ENCODE measurements at regions not wholly inside any gene's neighbourhood (a gene's known extent, or its start where the extent isn't known, plus 50 kb on each side); places are given as distances from the start of the nearest gene placed in this dataset.
"Not testable (repeated sequence)": the region's sequence is repeated elsewhere in the genome, so short reads cannot be mapped to it uniquely, and the experiment has no call there.

DNA sequence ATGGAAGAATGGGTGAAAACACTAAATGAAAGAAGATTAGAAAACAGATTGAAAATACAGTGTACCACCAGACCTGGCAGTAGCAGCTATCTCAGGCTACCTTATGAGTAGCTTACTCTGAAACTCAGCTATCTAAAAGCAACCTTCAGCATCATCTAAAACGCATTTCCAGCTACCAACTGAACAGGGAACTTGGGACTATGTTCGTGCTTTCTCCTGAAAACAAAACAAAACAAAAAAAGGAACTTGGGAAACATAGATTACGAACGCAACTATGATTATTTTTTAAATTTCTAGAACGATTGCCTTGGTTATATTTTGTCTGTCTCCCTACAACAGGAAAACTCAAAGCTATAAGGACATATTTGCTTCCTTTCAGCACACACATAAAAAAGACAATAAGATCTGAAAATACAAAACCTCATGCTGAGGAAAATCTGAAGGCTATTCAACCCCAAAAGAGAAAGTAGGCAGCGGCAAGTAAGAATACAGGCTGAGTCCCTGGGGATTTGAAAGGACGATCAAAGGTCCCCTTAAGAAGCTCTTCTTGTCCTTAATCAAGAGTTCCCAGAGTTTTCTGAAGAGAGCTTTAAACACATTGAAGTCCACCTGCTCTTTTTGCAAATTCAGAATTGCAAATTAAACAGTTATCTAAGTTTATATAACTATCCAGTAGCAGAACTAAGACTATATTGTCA, 53.4 kb downstream of the OR2K2 start:
- DNase-seq = no peak

DNA sequence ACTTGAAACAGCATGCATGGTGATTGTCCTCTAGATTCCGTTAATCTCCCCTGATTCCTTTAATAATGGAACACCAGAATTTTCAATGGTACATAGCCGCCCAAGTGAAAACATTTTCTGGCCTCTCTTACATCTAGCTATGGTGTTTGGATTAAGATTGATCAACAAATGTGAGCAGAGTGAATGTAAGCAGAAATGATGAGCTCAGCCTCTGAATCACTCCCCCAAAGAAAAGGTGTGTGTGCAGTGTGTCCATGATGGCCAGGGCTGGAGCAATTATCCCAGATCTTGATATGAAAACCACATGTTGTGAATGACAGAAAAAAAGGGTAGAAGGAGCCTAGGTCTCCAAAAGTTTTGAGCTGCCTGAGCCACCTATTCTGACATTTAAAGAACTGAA, 55.3 kb downstream of the OR2K2 start:
- no peak for DNase-seq

DNA sequence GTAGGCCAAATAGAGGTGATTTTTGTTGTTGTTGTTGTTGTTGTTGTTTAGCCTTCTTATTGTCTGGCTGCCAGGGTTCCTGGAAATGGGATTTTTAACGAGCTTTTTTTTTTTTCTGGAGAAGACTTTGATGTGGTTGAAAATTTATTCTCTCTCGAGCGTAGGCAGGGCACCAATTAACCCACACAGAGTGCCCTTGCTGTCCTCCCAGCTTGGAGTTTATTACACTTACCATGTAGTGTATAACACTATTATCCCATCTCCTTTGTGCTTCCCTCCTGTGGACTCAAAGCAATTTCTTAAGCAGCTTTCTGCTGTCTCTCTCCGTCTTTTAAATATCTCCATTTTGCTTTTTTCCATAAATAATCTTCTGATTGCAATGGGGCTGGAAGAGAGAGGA, 57.4 kb downstream of the OR2K2 start:
- no peak for DNase-seq

DNA sequence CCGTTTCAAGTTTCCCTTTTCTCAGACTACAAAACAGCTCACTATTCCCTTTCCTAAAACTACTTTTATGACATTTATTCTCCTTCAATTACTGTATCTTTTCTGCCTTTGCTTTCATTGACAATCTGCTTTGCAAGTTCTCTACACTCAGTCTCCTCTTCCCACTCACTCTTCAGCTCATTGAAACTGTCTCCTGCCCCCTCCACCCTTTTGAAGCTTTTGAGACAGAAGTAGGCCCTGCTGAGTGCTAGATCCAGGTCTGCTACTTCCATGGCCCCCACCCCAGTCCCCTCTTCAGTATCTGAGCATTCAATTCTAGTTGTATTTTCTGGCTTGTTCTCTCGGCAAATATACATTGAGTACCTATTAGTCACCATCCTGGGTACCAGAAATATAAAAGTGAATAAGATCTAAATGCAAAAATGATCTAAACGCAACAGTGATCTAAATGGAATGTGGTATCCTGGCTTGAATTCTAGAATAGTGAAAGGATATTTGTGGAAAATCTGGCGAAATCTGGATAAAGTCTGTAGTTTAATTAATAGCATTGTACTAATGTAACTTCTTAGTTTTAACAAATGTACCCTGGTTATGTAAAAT, 58.4 kb downstream of the OR2K2 start:
- DNase-seq = no peak

DNA sequence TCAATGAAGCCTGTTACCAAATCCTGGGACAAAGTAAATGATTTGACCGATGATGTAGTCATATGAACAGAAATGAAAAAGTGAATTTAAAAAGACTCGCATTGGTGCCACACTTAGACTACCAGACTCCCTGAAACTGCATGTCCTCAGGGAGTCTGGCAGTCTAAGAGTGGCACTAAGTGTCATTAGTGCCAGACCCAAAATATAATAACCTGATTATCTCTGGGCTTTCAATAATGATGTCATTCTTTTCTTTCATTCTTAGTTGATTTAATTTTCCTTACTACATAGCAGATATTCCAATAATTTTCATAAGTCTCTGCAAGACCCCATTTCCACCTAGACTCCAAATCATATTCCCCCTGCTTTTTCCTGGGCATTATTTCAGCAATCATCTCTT, 59.0 kb downstream of the OR2K2 start:
- DNase-seq = no peak

DNA sequence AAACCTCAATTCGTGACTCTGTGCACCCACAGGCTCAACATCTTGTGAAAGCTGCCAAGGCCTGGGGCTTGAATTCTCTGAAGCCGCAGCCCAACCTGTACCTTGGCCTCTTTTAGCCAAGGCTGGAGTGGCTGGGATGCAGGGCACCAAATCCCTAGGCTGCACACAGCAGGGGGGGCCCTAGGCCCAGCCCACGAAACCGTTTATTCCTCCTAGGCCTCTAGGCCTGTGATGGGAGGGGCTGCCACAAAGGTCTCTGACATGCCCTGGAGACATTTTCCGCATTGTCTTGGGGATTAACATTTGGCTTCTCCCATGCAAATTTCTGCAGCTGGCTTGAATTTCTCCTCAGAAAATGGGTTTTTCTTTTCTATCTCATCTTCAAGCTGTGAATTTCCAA, 64.0 kb downstream of the OR2K2 start:
- not testable (repeated sequence) for DNase-seq

DNA sequence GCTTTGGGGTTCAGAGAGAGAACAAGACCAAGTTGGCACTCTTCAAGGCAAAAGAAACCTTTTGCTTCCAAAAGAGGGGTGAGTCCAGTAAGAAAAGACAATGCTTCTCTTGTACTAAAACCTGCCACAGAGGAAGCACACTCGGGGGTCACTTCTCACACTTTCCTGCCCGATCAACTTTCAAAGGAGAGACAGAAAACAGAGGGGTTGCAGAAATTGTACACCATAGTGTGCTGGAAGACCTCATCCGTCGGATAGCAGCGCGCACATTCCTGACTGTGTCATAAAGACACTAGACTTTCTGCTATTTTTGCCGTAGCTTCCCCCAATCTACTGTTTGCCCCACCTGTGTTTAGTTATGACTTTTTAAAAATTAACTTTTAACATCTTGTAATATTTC, 66.9 kb downstream of the OR2K2 start:
- DNase-seq = no peak

DNA sequence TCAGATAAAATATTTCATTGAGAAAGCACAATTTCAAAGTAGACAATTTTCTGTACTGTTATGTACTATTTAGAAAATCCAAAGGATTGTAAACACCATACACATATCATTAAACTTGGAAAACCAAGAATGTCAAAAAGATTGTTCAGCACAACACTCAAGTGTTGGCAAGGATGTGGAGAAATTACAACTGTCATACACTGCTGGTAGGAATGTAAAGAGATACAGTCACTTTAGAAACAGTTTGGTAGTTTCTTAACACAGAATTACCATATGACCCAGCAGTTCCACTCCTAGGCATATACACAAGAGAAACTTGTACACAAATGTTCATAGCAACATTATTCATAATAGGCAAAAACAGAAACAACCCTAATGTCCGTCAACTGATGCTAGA, 71.2 kb downstream of the OR2K2 start:
- DNase-seq = no peak

DNA sequence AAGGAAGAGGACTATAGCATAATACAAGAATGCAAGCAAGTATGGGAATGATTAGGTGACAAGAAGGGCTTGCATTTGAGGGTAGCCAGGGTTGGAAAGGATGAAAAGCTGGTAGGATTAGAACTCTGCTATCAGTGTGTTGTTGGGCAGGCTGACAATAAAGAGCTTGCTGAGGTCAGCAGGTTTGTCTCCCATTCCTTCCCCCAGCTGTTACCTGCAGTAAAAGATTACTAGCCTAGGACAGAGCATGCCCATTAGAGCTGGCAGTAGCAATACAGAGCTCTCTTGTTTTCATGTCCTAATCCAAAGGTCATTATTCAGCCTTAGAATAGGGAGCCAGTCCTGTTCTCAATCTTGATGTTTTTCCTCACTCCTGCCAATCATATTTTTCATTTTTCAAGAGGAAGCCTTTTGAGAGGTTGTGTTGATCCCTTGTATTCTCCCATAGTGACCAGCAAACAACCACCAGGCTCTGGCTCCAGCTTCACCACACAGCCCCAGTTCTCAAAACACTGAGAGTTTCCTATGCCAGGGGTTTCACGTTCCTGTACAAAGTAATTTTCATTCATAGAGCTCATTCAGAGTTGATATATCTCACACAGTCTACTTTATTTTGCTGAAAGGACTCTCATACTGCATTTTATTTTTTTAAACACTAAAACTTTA, 71.7 kb downstream of the OR2K2 start:
- DNase-seq = no peak

DNA sequence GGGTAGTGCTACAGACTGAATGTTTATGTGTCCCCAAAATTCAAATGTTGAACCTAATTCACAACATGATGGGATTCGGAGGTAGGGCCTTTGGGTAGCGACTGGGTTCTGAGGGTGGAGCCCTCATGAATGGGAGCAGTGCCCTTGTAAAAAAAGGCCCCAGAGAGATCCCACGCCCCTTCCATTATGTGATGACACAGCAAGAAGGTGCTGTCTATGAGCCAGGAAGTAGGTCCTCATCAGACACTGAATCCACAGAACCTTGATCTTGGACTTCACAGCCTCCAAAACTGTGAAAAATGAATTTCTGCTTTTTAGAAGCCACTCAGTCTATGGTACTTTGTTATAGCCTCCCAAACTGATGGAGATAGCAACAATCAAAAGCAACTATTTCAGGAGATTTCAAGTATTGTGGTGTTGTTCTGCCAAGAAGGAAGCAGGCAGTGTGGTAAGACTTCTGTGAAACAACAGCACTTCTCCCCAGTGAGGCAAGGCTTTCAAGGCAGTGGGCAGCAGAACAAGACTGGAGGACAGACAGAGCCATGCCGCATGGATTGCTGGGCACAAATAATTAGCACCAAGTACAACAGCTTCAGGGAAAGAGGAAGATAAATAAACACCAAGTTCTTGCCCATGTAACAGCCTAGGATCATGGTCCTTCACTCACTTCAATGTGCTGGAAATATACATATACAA, 76.1 kb downstream of the OR2K2 start:
- DNase-seq = no peak

DNA sequence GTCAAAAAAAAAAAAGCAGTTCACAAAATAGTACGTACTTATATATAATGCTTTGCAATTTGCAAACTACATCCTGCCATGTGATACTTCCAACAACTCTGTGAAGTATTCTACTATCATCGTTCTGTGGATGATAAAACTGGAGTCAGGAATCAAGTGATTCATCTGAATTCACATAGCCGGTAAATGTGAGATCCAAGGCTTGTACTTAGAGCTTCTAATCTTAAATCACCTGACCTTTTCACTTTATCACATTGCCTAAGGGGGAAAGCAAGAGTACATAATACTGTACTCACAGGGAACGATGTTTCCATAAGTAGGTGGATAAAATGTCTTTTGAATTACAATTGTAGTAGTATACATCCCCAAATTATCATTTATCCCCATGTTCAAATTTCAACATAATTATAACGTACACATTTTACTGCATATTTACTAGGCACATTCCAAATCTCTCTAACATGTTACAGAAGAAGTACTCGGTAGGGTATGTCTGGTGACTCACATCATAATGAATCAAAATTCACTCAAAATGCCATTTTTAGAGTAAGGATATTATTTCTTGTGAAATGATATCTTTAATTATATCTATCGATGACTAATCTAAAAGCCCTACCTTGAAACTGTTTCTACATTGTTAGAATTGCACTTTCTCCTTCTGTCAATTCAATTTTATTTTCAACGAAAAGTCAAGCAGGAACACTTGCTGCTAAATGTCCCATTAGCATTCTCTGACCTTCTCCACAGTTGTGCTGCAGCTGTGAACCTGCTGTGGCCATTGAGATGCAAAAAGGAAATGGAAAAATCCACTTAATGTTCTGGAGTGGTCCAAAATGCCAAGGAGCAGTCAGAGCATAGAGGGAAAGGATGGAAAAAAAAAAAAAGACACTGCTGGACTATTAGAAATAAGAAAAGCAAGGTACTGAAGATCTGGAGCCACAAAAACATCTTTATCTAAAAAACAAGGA, 78.9 kb downstream of the OR2K2 start:
- DNase-seq = peak; percentile 89

DNA sequence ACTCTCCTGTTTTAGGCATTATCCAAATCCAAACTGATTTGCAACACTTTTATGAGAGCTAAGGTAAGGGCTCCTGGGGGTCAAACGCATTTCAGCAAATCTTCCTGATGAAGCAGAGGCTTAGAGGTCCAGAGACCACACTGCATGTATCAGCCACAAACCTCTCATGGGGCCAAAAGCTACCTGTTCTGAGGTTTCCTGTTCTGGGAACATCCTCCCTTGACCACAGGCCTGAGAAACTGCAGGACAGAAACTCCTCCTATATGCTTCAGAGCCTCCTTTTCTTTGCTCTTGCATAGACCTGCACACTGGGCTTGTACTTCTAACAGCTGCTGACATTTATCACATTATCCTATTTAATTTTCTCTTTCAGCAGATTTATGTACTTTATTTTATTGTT, 92.6 kb downstream of the OR2K2 start:
- DNase-seq = no peak

DNA sequence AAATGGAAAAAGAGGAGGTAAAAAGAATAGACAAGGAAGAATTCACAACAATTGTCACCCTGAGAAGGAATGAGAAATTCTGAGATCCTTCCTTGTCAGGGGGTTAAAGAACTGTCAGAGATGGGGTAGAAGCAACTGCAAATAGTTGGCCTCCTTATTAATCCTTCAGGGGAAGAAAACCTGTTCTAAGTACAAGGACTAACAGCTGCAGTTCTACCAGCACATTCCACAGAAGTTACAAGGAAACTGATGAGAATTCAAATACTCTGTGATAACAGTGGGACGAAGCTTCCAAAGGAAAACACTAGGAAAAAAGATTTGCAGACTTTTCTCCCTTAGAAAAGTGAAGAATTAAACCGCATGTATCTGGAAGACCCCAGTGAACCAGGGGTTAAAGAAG, 93.7 kb downstream of the OR2K2 start:
- no peak for DNase-seq

DNA sequence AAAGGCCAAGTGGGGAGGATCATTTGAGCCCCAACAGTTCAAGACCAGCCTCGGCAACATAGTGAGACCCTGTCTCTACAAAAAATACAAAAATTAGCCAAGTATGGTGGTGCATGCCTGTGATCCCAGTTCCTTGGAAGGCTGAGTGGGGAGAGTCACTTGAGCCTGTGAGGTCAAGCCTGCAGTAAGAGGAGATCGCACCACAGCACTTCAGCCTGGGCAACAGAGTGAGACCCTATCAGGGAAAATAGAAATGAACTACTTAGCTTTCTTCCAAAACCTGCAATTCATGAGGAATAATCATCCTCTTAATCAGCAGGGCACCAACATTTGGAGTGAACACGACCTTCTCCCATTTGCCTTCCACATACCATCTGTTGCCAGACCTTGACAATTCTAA, 96.1 kb downstream of the OR2K2 start:
- no peak for DNase-seq

DNA sequence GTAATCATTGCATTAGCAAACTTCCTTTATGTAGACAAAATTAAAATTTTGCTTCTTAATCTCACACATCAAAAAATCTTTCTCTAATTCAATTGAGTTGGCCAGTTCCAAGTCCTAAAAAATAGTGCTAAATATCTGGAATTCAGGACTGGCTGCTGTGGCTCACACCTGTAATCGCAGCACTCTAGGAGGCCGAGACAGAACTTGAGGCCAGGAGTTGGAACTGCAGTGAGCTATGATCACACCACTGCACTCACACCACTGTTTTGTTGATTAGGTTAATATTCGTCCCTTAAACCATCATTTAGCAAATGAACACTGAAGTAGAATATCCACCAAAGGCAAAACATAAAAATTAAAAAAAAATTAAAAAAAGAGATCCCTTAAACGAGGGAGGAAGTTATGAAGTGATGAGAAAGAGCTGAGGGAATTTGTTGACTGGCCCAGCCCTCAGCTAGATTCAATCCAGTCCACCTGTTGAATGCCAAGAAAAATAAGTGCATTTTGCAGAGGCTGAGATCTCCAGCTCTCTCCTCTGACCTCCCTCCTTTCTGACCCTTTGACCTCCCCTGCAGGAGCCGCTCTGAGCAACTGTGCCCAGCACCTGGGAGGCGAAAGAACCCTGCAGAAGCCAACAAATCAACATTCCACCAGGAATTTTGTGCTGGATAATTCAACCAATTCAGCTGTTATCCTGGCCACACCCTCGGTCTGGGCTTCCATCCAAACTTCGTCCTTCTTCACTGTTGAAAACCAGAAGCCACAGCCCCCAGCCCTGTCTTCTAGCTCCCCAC, 96.8 kb downstream of the OR2K2 start:
- peak; percentile 4 for DNase-seq

DNA sequence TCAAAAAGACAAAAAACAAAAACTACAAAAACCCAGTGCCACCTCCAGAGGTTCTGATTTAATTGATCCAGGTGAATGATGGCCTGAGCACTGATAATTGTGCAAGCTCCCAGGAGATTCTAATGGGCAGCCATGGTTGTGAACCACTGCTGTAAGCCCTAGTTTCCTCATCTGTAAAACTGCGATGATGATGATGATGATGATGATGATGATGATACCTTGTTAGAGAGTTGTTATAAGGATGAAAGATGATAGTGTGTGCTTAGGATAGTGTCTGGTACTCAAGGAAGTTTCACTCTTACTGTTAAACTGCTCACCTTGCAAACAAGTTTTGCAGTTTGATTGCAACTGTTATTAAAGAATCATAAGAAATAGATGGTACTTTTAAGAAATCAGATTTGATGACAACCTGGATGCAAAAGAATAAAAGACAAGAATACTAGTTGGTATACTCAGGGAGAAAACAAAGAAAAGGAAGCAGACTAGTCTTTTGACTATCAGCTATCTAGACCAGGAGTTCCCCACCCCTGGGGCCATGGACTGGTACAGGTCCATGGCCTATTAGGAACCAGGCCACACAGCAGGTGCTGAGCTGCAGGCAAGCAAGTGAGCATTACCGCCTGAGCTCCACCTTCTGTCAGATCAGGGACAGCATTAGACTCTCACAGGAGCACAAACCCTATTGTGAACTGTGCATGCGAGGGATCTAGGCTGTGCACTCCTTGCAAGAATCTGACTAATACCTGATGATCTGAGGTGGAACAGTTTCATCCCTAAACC, 98.0 kb downstream of the OR2K2 start:
- DNase-seq = no peak

DNA sequence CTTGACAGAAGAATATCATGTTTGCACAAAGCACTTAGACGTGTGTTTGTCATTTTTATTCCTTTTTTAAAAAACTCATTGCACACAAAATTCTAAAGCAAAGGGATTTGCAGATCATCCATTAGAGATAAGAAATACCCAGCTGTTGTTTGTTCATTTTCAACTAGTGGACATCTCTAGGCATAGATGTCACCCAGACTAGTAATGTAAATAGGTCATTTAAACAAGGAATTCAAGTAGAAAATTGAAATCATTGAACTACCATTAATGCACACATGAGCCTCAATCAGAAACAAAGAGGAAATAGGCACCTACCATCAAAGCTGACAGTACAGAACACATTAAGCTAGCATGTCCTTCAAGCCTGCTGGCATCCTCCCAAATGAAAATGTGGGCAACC, 107.3 kb downstream of the OR2K2 start:
- no peak for DNase-seq

DNA sequence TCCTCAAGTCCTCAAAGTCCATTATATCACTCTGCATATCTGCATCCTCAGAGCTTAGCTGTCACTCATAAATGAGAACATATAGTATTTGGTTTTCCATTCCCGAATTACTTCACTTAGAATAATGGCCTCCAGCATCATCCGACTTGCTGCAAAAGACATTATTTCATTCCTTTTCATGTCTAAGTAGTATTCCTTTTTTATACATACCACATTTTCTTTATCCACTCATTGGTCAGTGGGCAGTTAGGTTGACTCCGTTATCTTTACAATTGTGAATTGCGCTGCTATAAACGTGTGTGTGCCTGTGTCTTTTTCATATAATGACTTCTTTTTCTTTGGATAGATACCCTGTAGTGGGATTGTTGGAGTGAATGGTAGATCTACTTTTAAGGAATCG, 117.2 kb downstream of the OR2K2 start:
- no peak for DNase-seq

DNA sequence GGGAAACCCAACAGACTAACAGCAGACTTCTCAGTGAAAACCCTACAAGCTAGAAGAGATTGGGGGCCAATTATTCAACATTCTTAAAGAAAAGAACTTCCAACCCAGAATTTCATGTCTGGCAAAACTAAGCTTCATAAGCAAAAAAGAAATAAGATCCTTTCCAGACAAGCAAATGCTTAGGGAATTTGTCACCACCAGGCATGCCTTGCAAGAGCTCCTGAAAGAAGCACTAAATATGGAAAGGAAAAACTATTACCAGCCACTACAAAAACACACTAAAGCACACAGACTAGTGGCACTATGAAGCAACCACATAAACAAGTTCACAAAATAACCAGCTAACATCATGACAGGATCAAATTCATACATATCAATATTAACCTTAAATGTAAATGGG, 131.1 kb downstream of the OR2K2 start:
- DNase-seq = no peak

DNA sequence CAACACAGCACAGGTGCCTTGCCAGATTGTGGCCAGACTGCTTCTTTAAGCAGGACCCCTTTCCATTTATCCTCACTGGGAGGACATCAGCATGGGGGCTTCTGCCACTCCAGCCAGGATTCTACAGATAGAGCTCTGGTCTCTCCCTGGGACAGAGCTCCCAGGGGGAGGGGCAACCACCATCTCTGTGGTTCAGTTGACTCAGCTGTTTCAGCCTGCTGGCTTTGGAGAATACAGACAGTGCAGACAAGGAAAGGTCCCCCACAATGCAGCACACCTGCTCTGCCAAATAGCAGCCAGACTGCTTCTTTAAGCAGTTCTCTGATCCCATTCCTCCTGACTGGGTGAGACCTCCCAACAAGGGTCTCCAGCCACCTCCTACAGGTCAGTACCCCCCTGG, 132.8 kb downstream of the OR2K2 start:
- no peak for DNase-seq

DNA sequence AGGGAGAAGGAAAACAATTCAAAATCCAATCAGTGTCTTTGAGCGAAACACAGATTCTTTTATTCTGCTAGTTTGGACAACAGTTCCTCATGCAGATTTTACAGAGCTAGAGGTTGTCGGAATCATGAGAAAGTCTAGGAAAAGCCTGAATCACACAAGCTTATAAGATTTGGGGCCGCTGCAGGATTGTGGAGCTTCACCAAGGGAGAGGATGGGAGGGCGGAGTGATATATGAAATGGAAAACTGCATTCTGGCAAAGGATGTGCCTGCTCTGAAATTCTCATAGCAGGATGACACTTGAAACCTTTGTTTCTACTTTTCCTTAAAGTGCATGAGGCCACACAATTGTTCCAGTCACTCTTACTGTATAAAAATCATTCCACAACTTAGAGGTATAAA, 134.3 kb downstream of the OR2K2 start:
- no peak for DNase-seq

All from NCI-H226 (cell line).